GM12873 (cell line): ENCODE measurements at regions not wholly inside any gene's neighbourhood (a gene's known extent, or its start where the extent isn't known, plus 50 kb on each side); places are given as distances from the start of the nearest gene placed in this dataset.

Source experiments
- TF ChIP-seq, protein P1 (sequence below): IDR thresholded peaks from 2 replicates; pipeline ENCODE4 v1.5.1; 2012; ENCODE audit warnings: low read depth, mild to moderate bottlenecking, moderate library complexity, low read length, control low read depth; ENCODE audit not compliant: insufficient read depth; ENCODE audit errors: missing control alignments

DNA sequence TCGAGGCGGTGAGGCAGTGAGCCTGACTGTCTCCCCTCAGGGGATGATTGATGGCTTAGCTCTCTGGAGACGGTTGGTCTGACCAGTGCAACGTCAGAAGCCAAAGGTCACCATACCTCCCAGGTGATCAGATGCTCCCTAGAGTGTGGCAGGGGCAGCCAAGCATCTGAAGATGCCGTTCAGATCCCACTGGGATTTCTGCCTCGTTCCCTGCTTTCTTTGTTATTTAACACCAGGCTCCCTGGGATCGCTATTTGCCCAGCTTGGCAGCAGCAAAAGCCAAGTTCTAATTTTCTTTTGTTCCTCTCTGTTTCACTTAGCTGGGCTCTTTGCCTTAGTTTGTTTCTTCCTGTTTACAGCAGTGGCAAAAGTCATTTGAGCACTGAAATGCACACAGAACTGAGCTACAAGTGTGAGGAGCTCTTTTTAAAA is 53.5 kb upstream of the SVIL start:
- TF ChIP-seq, protein P1, sequence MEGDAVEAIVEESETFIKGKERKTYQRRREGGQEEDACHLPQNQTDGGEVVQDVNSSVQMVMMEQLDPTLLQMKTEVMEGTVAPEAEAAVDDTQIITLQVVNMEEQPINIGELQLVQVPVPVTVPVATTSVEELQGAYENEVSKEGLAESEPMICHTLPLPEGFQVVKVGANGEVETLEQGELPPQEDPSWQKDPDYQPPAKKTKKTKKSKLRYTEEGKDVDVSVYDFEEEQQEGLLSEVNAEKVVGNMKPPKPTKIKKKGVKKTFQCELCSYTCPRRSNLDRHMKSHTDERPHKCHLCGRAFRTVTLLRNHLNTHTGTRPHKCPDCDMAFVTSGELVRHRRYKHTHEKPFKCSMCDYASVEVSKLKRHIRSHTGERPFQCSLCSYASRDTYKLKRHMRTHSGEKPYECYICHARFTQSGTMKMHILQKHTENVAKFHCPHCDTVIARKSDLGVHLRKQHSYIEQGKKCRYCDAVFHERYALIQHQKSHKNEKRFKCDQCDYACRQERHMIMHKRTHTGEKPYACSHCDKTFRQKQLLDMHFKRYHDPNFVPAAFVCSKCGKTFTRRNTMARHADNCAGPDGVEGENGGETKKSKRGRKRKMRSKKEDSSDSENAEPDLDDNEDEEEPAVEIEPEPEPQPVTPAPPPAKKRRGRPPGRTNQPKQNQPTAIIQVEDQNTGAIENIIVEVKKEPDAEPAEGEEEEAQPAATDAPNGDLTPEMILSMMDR, result no peak

DNA sequence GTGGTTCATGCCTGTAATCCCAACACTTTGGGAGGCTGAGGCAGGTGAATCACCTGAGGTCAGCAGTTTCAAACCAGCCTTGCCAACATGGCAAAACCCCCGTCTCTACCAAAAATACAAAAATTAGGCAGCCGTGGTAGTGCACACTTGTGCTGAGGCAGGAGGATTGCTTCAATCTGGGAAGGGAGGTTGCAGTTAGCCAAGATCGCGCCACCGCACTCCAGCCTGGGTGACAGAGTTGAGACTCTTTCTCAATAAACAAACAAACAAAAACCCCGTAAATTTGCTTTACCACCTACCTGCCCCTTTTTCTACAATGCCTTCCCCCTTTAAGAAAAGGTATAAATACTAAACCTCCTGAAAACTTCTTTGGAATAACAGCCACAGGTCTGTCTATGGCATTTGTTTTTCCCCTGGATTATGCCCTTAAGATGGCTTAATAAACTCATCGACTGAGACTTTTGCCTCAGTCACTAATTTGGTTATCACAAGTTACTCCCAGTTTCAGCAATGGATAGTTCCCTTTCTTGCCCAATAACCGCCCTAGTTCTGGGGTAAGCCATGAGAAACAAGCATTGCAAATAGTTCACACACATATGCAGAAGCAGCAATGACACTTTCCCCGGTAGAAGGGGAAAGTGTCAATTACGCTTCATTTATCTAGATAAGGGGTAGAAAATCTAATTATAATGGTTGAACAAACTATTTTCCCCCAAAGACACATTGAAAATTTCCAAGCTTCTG is 52.8 kb upstream of the SVIL start:
- TF ChIP-seq, protein P1, result no peak

DNA sequence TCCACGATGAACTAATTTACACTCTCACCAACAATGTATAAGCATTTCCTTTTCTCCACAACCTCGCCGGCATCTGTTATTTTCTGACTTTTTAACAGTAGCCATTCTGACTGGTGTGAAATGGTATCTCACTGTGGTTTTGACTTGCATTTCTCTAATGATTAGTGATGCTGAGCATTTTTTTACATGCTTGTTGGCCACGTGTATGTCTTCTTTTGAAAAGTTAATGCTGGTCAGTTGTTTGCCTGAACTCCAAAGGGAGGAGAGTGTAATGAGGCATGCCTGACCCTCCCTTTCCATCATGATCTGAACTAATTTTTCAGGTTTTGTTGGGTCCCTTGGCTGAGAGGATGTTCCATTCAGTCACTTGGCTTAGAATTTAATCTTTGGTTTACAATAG is 50.7 kb upstream of the SVIL start:
- TF ChIP-seq, protein P1, result no peak
